Natural killer cell (primary cell): ENCODE measurements at regions not wholly inside any gene's neighbourhood (a gene's known extent, or its start where the extent isn't known, plus 50 kb on each side); places are given as distances from the start of the nearest gene placed in this dataset.

ENCODE experiments used
- ATAC-seq, 3 donors: fragments of 150-1000 bp in 2 of 3; fragments of 200-7000 bp in 1 of 3; cut with Tn5 transposase; 1 replicate in 1 of 3; 2 replicates in 2 of 3; pipeline ENCODE4 v1.10.0; 2021; ENCODE audit warnings: mild to moderate bottlenecking in 2 of 3, moderate library complexity in 2 of 3
- DNase-seq, 2 donors: peaks; one replicate each; pipeline versions ENCODE4 v3.0.0 to v3.0.0-alpha.2; 2013 to 2021; ENCODE audit warnings: mixed read lengths in 1 of 2
- H3K27ac ChIP-seq: one replicate; pipeline ENCODE4 v1.5.1; 2013; ENCODE audit warnings: mild to moderate bottlenecking, low read length
- H3K27me3 ChIP-seq: one replicate; pipeline ENCODE4 v1.6.1; 2013; ENCODE audit warnings: low read length; ENCODE audit not compliant: control insufficient read depth, insufficient read depth
- H3K36me3 ChIP-seq: one replicate; pipeline ENCODE4 v1.6.1; 2013; ENCODE audit warnings: low read length; ENCODE audit not compliant: control insufficient read depth, insufficient read depth
- H3K4me1 ChIP-seq: one replicate; pipeline ENCODE4 v1.6.1; 2013; ENCODE audit warnings: low read length; ENCODE audit not compliant: control insufficient read depth, insufficient read depth
- H3K4me3 ChIP-seq: one replicate; pipeline ENCODE4 v1.5.1; 2013; ENCODE audit warnings: low read length
- H3K9me3 ChIP-seq: one replicate; pipeline ENCODE4 v1.6.1; 2013; ENCODE audit warnings: low read length; ENCODE audit not compliant: control insufficient read depth, insufficient read depth
- H3K27ac Mint-ChIP-seq, 2 donors: one replicate each; pipeline ENCODE4 v1.8.0; 2022; ENCODE audit warnings: mild to moderate bottlenecking in 2 of 2, mixed read lengths in 2 of 2, moderate library complexity in 1 of 2
- H3K27me3 Mint-ChIP-seq, 2 donors: one replicate each; pipeline ENCODE4 v1.8.0; 2022; ENCODE audit warnings: low read depth in 2 of 2, mixed read lengths in 2 of 2
- H3K36me3 Mint-ChIP-seq: one replicate; pipeline ENCODE4 v1.8.0; 2022; ENCODE audit warnings: mixed read lengths
- H3K4me1 Mint-ChIP-seq, 2 donors: one replicate each; pipeline ENCODE4 v1.8.0; 2022; ENCODE audit warnings: mixed read lengths in 2 of 2
- H3K4me3 Mint-ChIP-seq: one replicate; pipeline ENCODE4 v1.8.0; 2022; ENCODE audit warnings: mild to moderate bottlenecking, moderate library complexity, mixed read lengths
- H3K9me3 Mint-ChIP-seq, 2 donors: one replicate each; pipeline ENCODE4 v1.8.0; 2022; ENCODE audit warnings: mixed read lengths in 2 of 2
- CTCF ChIP-seq: fragments of 200-600 bp; IDR thresholded peaks from one replicate; pipeline ENCODE4 v1.8.0; 2022; ENCODE audit warnings: antibody characterized with exemption
- WGBS: methylation state at CpG from one replicate; pipeline ENCODE4 v1.1.7; 2013; ENCODE audit warnings: missing lambda C conversion rate; ENCODE audit not compliant: insufficient coverage; 5-methylcytosine and 5-hydroxymethylcytosine counted together
- intact Hi-C: fragments of 100-400 bp; cut with micrococcal nuclease; formaldehyde crosslinking; loops from one replicate; pipeline ENCODE4 v1.14.2; 2022

GRCh38 chr15:29410338-29410737 is 140.7 kb upstream of the NSMCE3 start:
- Histone ChIP-seq H3K27me3 (no peaks in the 10 kb centered on the region), H3K4me3 (no peak overlapping the region), H3K27ac (no peak overlapping the region), H3K36me3 (no peaks in the 10 kb centered on the region), H3K9me3 (no peaks in the 10 kb centered on the region), H3K4me1 (no peaks in the 10 kb centered on the region)
- intact Hi-C loops = no loop called here
- ATAC-seq = no peak
- H3K36me3 Mint-ChIP-seq = no peaks in the 10 kb centered on the region
- no peak overlapping the region for H3K27ac Mint-ChIP-seq
- no peak for DNase-seq
- no peak overlapping the region for H3K4me3 Mint-ChIP-seq
- H3K27me3 Mint-ChIP-seq = peaks cover 13 to 21% of the 10 kb centered on the region in 2 donors
- no peaks in the 10 kb centered on the region for H3K9me3 Mint-ChIP-seq
- H3K4me1 Mint-ChIP-seq = no peaks in the 10 kb centered on the region
- TF ChIP-seq CTCF = no peak
- WGBS = 90% methylated on average over 9 of the region's 9 CpGs

- no peaks in the 10 kb centered on the region for H3K4me1 Mint-ChIP-seq
- no peak for TF ChIP-seq CTCF
Measured at GRCh38 chr15:29409890-29410289, 140.3 kb upstream of the NSMCE3 start.

GRCh38 chr15:29405564-29405963 is 135.9 kb upstream of the NSMCE3 start:
- Mint-ChIP-seq H3K27ac (no peak overlapping the region), H3K9me3 (no peaks in the 10 kb centered on the region), H3K36me3 (no peaks in the 10 kb centered on the region), H3K4me3 (no peak overlapping the region), H3K27me3 (peaks cover 2 to 15% of the 10 kb centered on the region in 2 donors), H3K4me1 (no peaks in the 10 kb centered on the region)
- no peak for TF ChIP-seq CTCF
- ATAC-seq (no peak), DNase-seq (no peak)
- WGBS = 88% methylated on average over 12 of the region's 12 CpGs
- Histone ChIP-seq H3K27ac (no peak overlapping the region), H3K4me1 (no peaks in the 10 kb centered on the region), H3K4me3 (no peak overlapping the region), H3K9me3 (no peaks in the 10 kb centered on the region), H3K36me3 (no peaks in the 10 kb centered on the region), H3K27me3 (no peaks in the 10 kb centered on the region)
- intact Hi-C loops = no loop called here

More at GRCh38 chr15:29409890-29410289, 140.3 kb upstream of the NSMCE3 start:
- no peaks in the 10 kb centered on the region for H3K9me3 ChIP-seq
- H3K4me3 ChIP-seq = no peak overlapping the region
- H3K36me3 ChIP-seq = no peaks in the 10 kb centered on the region
- WGBS = 86% methylated on average over 8 of the region's 8 CpGs
- Mint-ChIP-seq H3K36me3 (no peaks in the 10 kb centered on the region), H3K27me3 (peaks cover 13 to 21% of the 10 kb centered on the region in 2 donors), H3K27ac (no peak overlapping the region), H3K9me3 (no peaks in the 10 kb centered on the region), H3K4me3 (no peak overlapping the region)
- intact Hi-C loops = no loop called here
- H3K27me3 ChIP-seq = no peaks in the 10 kb centered on the region
- ATAC-seq = no peak
- no peaks in the 10 kb centered on the region for H3K4me1 ChIP-seq
- DNase-seq = no peak
- H3K27ac ChIP-seq = no peak overlapping the region

- intact Hi-C loops = no loop called here
- Mint-ChIP-seq H3K9me3 (no peaks in the 10 kb centered on the region), H3K4me3 (no peak overlapping the region), H3K27me3 (peaks cover 0 to 32% of the 10 kb centered on the region in 2 donors), H3K4me1 (no peaks in the 10 kb centered on the region), H3K36me3 (no peaks in the 10 kb centered on the region), H3K27ac (no peak overlapping the region)
- Histone ChIP-seq H3K36me3 (no peaks in the 10 kb centered on the region), H3K4me3 (no peak overlapping the region), H3K27ac (no peak overlapping the region), H3K9me3 (no peaks in the 10 kb centered on the region), H3K4me1 (no peaks in the 10 kb centered on the region), H3K27me3 (no peaks in the 10 kb centered on the region)
- DNase-seq (no peak), ATAC-seq (no peak)
- WGBS = 61% methylated on average over 8 of the region's 8 CpGs
- no peak for TF ChIP-seq CTCF
Measured at GRCh38 chr15:29403772-29404171, 134.2 kb upstream of the NSMCE3 start.
